ENCODE measurements at regions not wholly inside any gene's neighbourhood (a gene's known extent, or its start where the extent isn't known, plus 50 kb on each side); places are given as distances from the start of the nearest gene placed in this dataset.

DNA sequence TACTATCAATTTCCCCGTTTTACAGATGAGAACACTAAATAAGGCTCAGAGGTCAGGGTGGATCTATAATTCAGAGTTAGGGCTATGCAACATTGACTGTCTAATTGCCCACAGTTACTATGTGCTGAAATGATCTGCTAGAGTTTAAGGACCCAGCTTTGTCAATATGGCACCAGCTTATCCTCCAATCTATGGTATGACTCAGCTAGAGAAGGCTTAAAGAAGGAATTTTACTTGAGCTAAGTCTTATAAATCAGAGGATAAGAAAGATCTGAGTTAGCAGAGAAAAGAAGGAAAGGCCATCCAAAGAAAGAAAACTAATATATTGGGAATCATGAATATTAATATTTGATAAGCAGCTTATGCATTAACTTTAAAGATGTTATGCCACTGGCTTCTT lies 78.1 kb downstream of the ASB9 start:
- DNase-seq (ENCODE audit: low spot score) (no peak), FAIRE-seq (no peak)

DNA sequence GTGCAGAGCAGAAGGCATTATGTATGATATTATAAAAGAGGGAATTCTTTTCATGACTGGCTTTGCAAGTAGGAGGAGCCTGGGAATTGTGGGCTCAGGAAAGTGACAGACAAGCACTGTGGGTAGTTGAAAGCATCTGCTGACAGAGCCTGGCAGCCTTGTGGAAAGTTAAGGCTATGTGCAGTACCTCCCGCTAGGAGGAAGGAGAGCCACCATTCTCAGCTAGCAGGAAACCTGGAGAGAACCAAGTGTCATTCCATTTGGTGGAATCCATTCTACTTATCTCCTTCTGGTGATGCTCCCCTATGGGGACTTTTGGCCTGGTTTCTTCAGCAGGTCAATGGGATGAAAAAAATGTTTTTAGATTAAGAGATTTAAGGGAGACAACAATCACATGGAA lies 81.8 kb downstream of the ASB9 start:
- FAIRE-seq: no peak

DNA sequence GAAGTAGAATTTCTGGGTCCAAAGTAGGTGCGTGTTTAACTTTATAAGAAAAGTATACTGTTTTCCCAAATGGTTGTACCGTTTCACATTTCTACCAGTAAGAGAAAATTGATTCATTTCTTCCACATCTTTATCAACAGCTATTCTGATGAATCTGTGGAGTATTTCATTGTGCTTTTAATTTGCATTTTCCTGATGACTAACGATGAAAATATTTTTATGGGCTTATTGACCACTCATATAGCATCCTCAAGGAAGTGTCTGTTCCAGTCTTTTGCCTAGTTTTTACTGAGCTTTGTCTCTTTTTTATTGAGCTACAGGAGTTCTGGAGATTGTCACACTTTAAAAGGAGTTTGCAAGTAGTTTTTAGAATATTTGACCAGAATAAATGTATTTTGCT lies 92.6 kb downstream of the ASB9 start:
- FAIRE-seq: no peak
- DNase-seq (ENCODE audit: low spot score): no peak

More for the DNA sequence above, 81.8 kb downstream of the ASB9 start:
- no peak for DNase-seq (ENCODE audit: low spot score)

DNA sequence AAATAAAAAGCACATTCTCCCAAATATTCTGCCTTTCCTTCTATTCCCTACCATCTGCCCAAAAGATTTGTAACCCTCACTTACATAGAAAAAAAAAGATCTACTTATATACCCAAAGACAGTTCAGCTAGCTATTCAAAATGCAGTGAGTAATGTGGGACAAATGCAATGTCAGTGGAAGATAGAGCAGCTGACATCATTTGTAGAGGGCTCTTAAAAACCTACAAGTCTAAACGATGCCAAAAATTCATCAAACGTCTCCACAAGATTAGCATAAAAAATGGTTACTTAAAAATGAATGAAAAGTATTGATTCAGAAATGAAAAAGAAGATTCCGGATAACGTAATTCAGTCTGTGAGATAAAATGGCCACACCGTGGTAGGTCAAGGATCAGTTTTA lies 96.5 kb downstream of the ASB9 start:
- FAIRE-seq (no peak), DNase-seq (ENCODE audit: low spot score) (no peak)

DNA sequence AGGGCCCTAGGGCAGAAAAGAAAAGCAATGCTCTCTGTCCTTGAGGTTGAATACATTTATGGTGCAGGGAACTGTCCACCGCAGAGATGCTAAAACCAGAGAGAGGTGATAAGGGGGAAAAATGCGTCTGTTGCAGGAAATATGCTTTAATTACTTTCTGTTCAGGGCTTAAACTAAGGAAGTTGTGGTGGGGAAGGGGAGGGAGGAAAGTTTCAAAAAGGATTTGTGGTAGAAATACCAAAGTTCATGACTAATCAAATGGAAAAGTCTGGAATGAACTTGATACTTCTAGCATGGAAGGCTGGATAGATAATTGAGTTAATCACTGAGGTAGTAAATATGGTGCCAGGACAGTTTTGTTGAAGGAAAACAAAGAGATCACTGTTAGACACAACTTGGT lies 99.0 kb downstream of the ASB9 start:
- FAIRE-seq: no peak
- DNase-seq (ENCODE audit: low spot score): no peak

DNA sequence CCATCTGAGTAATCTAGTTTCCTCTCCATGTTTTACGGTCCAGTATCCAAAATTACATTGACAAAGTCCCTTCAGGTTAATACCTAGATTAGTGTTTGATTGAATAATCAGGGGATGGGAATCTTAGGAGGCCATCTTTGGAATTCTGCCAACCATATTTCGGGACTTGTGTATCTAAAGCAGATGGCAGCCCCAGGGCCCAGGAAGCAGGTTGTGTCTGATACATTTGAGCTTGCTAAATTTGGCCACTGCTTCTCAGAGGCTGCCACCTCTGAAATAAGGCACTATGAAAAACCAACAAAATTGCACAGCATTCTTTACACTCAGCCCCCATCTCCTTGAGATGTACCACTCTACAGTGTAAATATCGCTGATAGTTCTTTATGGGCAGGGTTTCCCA lies 102.1 kb downstream of the ASB9 start:
- FAIRE-seq (no peak), DNase-seq (ENCODE audit: low spot score) (no peak)

DNA sequence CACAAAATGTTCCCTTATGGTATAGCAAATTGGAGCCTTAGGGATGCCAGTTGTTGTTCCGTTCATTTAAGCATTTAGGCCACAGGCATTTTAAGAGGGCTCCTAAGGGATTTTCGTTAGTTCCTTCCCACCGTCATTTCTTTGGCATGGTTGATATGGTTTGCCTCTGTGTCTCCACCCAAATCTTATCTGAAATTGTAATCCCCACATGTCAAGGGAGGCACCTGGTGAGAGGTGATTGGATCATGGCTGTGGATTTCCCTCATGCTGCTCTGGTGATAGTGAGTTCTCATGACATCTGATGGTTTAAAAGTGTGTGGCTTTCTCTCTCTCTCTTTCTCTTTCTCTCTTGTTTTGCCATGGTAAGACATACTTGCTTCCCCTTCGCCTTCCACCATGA lies 104.1 kb downstream of the ASB9 start:
- FAIRE-seq (no peak), DNase-seq (ENCODE audit: low spot score) (no peak)

DNA sequence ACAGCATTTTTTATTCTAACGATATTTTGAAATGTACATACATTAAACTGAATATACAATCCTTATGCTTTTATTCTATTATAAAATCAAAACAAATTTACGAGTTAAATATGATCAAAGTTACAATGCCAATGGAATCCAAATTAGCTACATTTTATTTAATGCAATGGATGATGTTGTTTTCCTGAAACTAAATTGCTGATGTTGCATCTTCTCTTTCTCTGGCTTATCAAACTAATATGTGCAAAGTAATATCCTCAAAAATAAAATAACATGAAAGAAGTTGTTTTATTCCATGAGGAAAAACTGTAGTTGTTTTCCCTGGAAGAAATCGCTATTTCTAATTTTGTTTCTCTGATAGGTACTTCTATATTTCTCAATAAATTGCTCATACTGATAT lies 106.8 kb downstream of the ASB9 start:
- no peak for FAIRE-seq
- DNase-seq (ENCODE audit: low spot score): no peak

DNA sequence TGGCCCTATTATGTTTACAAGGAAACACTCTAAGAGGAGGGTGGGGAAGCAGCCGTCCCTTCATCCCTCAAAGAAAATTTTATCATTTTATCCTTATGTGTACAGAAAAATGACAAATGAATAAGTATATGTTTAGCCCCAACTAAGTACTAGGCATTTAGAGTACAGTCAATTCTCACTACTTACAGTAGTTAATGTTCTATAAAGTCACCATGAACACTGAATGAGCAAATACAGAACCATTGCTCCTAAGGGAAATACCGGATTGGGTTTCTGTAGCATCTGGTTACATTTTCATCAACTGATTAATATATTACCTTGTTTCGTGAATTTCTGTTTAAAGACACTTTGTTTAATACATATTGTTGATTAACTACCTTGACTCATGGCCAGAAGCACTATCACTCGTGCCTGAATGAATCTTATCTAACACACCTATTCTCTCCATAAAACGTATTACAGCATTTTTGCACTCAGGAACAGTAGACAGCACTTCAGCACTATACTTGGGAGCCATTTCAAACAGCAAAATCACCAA lies 109.3 kb downstream of the ASB9 start:
- FAIRE-seq: no peak
- DNase-seq (ENCODE audit: low spot score): no peak

DNA sequence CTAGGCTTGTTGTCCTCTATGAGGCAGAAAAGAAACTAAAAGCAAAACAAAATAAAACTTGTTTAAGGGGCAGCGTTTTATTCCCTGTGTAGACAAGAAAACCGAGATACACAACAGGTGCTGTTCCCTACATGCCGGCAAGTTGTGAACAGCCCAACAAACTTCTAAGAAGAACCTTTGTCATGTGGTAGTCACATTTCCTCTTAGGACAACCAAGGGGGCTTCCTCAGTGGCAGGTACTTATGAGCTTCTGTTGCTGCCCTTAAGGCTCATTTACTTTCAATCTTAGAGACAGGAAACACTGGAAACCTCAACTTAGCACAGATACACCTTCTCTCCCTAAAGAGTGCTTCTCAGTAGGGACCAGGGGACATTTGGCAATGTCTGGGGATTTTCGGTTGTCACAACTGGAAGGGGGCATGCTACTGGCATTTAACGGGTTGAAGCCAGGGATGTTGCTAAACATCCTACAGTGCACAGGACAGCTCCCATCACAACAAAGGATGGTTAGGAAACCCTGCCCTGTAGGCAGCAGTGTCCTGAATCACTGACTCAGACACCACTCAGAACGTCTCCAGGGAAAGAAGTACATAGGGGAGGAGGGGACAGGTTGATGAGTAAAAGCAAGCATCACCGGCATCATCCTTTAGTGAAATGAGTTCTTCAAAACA lies 111.0 kb downstream of the ASB9 start:
- FAIRE-seq: no peak
- no peak for DNase-seq (ENCODE audit: low spot score)

DNA sequence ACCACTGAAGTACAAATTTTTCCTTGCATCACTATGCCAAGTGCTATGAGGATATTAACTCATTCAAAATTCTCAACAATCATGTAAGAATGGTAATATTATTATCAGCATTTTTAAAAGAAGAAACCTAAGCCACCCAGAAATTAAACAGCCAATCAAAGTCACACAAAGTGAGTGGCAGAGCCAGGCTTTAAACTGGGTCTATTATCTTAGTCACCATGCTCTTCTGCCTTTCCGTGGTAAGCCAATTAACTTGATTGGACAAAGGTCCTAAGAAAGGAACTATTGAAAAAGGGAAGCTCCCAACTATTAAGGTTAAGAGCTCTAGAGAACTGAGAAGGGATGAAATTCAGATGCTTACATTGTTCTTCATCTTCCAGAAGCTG lies 111.5 kb downstream of the ASB9 start:
- DNase-seq (ENCODE audit: low spot score): no peak
- FAIRE-seq: no peak

DNA sequence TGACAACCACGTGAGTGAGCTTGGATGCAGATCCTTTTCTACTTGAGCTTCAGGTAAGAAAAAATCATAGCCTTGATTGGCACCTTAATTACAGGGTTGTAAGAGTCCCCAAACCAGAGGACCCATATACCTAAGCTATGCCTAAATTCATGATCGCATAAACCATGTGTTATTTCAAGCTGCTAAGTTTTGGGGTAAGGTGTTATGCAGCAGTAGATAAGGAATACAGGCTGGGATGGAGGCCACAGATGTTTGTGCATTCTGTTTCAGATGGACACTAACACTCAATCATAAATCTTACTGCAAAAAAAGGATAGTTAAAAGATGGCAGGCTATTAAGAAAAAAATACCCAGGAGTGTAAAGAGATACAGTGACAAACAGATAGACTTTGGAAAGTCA lies 112.3 kb downstream of the ASB9 start:
- no peak for DNase-seq (ENCODE audit: low spot score)
- no peak for FAIRE-seq

DNA sequence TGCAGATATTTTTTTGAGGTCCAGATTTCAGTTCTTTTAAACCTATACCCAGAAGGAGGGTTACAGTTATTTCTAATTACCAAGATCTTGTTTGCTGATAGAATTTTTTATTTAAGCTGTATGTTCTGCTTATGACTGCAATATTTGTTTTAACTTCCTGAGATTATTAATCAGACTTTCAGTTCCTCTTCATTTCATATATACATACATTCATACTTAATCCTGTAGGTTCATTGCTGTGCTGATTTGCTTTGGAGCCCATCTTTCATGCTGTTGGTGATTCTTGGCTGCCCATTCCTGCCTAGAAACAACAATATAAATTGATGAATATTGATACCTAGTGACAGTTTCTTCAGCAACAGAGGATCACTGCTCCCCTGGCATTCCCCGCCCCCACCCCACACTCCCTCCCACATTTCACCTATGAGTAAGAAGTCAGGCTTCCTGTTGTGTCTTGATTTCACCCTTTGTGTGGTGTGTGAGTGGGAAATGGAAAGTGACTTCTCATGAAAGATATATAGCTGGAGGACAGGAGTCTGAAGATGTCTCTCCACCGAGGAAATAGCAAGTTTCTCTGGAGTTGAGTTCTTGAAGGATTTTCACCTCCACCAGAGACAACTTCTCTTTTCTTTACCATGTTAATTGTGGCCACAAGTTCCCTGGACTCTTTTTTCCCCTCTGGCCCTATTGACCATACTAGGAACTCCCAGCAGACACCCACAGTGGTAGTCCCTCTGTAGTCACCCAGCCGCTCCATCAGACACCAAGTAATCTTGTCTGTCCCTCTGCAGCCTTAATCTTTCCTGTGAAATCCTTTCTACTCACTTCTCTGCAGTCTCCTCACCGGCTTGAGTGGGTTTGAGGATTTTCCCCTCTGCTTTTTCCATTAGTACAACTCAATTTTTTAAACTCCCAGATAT lies 118.4 kb downstream of the ASB9 start:
- DNase-seq (ENCODE audit: low spot score) (no peak), FAIRE-seq (no peak)

DNA sequence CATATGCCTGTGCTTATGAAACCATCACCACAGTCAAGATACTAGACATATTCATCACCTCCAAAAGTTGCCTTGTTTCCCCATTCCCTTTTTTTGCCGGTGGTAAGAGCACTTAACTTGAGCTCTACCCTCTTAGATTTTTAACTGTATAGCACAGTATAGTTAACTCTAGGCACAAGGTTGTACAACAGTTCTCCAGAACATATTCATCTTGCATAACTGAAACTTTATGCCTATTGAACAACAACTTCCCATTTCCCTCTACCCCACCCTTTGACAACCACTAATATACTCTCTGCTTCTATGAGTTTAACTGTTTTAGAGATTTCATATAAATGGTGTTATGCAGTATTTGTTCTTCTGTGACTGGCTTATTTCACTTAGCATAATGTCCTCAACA lies 119.3 kb downstream of the ASB9 start:
- FAIRE-seq: no peak

DNA sequence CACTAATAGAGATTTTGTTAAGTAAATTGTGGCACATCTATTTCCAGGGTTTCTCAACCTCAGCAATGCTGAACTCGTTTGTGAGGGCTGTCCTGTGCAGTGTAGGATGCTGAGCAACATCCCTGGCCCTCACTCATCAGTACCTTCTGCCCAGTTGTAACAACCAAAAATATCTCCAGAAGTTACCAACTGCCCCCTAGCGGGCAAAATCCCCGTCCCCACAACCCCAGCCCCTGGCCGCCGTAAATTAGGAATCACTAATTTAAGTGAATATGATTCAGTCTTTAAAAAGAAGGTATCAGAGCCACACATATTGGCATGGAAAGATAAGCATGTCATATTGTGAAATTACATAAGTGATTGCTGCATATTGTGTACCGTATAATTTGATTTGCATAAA lies 123.4 kb downstream of the ASB9 start:
- no peak for DNase-seq (ENCODE audit: low spot score)
- FAIRE-seq: no peak

More for the DNA sequence above, 119.3 kb downstream of the ASB9 start:
- DNase-seq (ENCODE audit: low spot score): no peak

DNA sequence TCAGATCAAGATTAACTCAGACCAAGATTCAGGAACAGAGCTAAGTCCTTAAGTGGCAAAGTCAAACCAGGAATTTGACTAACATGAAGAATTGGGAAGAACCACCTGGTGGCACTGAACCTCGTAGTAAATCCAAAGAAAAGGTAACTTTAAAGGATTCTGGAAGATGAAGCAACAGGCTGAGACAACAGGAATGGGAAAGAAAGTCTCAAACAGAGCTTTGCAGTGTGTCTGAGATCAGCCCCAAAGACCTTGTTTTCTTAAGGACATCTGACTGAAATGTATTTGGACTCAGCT lies 126.1 kb downstream of the ASB9 start:
- no peak for DNase-seq (ENCODE audit: low spot score)
- no peak for FAIRE-seq

DNA sequence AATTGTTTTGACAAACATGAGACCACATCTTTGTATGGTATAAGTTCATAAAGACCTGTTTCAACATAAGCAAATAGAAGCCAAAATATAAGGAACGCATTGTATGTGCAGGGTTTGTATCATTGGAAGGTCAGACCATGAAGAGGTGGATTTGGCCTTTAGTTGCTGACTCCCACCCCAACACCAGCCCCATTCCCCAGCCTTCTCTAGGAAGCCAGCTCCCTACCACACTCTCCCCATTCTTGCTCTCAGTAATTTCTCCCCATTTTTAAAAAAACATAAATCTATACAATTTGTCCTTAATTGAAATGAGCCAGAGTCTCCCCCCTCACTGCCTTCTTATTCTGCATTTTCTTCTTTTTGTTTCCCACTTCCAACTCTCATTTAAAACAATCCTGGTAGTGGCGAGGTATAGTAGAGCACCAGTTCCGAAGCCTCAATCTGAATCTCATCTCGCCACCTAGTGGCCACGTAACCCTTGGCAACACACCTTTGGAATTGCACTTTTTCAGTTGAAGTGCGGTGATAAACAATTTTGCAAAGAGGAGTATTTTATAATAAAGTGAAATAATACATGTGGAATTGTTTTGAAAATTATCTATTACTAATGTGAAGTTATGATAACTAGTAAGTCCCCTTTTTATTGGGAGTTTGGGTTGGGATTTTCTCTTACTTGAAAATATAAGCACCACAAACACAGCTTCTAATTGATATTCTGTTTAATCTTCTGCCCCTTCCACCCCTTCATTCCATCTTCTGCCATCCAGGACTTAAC lies 126.6 kb downstream of the ASB9 start:
- peak; percentile 76 for FAIRE-seq
- DNase-seq (ENCODE audit: low spot score): no peak

DNA sequence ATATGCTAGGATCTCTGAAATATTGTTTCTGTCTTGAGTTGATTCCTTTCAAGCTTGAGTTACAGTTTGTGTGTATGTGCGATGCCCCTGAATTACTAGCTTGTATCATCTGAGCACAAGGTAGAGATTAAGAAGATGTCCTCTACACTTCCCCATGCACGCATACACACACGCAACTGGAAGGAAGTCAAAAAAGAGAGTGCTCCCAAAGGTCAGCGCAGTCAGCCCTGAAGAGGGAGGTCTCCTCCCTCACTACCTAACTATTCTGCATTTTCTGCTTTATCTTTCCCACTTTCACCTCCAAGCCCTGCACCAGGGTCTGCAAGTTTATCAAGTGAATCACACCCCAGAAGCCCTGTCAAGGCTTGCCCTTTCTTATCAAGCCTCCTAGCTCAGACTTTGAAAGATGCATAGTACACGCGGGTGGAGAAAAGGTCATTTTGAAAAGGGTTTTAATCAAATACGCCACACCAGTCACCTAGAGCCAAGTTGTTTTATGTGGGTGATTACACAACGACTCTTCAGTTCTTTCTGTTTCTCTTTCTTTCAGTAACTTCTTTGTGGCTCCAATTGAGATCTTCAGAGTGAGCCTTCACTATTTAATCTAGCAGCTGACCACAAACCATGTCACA lies 127.7 kb downstream of the ASB9 start:
- FAIRE-seq: no peak
- no peak for DNase-seq (ENCODE audit: low spot score)

DNA sequence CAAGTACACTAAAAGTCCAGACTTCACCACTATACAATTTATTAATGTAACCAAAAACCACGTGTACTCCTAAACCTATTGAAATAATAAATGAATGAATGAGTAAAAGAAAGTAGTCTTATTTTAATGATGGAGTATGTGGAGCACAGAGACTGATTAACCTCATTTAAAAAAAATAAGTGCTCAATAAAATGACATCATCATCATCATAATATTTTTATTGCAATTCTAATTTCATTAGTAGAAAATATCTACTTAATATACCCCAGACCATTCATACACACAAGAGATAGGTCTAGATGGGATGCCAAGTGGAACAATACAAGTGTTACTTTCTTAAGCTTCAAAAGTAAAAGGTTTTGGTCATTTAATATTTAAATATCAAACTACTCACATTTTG lies 133.1 kb downstream of the ASB9 start:
- DNase-seq (ENCODE audit: low spot score): no peak
- no peak for FAIRE-seq

DNA sequence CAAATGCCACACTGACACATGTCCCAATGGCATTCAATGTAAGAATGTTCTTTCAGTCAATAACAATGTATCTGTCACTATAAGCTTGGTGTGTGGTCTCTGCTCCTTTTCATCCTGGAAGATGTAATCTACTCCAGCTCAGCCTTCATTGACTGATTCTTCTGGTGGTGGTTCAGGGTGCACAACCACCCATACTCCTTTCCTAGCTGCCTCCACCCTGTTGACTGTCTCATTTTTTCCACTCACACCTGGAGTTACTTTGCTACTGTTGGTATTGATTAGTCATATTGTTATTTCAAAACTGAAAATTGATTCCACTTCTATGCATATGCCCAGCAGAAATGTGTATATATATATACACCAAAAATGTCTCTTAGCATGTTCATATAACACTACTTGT lies 140.5 kb downstream of the ASB9 start:
- no peak for FAIRE-seq
- no peak for DNase-seq (ENCODE audit: low spot score)

DNA sequence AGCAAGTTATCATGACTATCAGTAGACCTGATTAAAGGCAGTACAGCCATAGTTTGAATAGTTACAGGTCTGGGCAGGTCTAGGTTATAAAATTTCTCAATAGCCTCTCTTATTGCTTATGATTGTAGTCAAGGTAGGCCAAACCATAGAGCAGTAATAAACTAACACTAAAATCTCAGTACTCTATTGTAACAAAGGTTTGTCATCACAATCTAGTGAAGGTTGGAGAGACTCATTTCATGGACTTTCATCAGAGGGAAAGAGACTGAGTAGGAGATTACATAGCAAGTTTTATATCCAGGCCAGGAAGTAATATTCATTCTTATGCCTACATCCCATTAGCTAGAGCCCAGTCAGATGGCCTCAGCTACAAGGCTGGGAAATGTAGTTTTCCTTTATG lies 141.0 kb downstream of the ASB9 start:
- FAIRE-seq: no peak
- no peak for DNase-seq (ENCODE audit: low spot score)

DNA sequence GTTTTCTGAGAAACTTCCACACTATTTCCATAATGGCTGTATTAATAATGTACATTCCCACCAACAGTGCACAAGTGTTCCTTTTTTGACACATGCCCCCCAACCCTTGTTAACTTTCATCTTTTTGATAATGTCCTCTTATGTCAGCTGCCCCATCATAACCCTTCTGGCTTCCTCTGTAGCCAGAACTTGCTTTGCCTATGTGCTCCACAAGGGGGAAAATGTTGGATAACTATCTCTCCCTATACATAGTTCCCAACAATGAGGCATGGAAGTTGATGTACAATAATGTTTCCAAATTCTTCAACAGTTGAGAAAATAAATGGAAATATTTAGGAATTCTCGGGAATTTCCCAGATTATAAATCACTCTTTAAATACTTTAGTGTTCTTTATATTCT lies 142.9 kb downstream of the ASB9 start:
- DNase-seq (ENCODE audit: low spot score): no peak
- no peak for FAIRE-seq

Data from RCC 7860 (cell line).